ENCODE measurements at regions not wholly inside any gene's neighbourhood (a gene's known extent, or its start where the extent isn't known, plus 50 kb on each side); places are given as distances from the start of the nearest gene placed in this dataset.

DNA sequence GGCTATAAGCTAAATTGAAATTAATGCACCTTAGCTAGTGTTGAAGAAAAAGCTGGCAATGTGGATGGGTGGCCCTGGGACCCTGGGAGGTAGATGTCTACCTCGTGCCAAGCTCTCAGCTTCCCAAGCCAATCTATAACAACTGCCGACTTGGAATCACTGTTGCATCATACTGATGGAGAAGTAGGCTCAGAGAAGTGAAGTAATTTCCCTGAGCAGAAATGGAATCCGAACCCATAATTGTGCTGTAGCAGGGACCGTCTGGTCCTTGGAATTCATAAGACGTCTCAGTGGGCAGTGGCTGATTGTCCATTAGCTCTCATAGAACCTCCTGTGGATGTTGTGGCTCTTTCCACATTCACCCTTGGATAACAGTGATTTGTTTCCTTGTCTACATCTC, 196.6 kb downstream of the RAB11FIP4 start:
- no TSS peak for BruUV-seq (replicated peaks)
- DNase-seq = no peak
- no peak overlapping the region for H3K27ac Mint-ChIP-seq (ENCODE audit: unreplicated experiment)

More for the DNA sequence above, 196.6 kb downstream of the RAB11FIP4 start:
- CTCF ChIA-PET = no interaction called here
- Mint-ChIP-seq H3K36me3 (ENCODE audit: insufficient read depth, unreplicated experiment) (peaks cover under 1% of the 10 kb centered on the region), H3K4me3 (ENCODE audit: low read depth, unreplicated experiment) (no peak overlapping the region), H3K27me3 (ENCODE audit: unreplicated experiment) (no peaks in the 10 kb centered on the region), H3K9me3 (ENCODE audit: low read depth, unreplicated experiment) (no peaks in the 10 kb centered on the region), H3K4me1 (ENCODE audit: low read depth, unreplicated experiment) (peaks cover 12% of the 10 kb centered on the region)
- TF ChIP-seq, protein P1, sequence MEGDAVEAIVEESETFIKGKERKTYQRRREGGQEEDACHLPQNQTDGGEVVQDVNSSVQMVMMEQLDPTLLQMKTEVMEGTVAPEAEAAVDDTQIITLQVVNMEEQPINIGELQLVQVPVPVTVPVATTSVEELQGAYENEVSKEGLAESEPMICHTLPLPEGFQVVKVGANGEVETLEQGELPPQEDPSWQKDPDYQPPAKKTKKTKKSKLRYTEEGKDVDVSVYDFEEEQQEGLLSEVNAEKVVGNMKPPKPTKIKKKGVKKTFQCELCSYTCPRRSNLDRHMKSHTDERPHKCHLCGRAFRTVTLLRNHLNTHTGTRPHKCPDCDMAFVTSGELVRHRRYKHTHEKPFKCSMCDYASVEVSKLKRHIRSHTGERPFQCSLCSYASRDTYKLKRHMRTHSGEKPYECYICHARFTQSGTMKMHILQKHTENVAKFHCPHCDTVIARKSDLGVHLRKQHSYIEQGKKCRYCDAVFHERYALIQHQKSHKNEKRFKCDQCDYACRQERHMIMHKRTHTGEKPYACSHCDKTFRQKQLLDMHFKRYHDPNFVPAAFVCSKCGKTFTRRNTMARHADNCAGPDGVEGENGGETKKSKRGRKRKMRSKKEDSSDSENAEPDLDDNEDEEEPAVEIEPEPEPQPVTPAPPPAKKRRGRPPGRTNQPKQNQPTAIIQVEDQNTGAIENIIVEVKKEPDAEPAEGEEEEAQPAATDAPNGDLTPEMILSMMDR (IDR thresholded peaks at IDR 0.05; ENCODE audit: unreplicated experiment) = no peak
- intact Hi-C loops (cut with micrococcal nuclease; ENCODE audit: unreplicated experiment) = no loop called here
